Adrenal gland (tissue), 9 donors: ENCODE measurements at regions not wholly inside any gene's neighbourhood (a gene's known extent, or its start where the extent isn't known, plus 50 kb on each side); places are given as distances from the start of the nearest gene placed in this dataset.

Experiments used
- DNase-seq, 7 donors: peaks; one replicate each; pipeline ENCODE4 v3.0.0-alpha.2; 2019 to 2020
- H3K27ac ChIP-seq, 5 donors: fragments of 200-600 bp; sonication (generic) in 4 of 5; 1 replicate in 3 of 5; 2 replicates in 2 of 5; pipeline versions ENCODE4 v1.5.1 to v1.8.0; 2016 to 2020; ENCODE audit warnings: mild to moderate bottlenecking in 1 of 5
- H3K27me3 ChIP-seq: fragments of 200-600 bp; 2 replicates; pipeline ENCODE4 v1.8.0; 2021
- H3K36me3 ChIP-seq, 2 donors: fragments of 200-600 bp; replicated peaks in 1 of 2; 1 replicate in 1 of 2; 2 replicates in 1 of 2; pipeline versions ENCODE4 v1.5.1 to v1.8.0; 2018 to 2022
- H3K4me1 ChIP-seq, 2 donors: fragments of 200-600 bp; replicated peaks in 1 of 2; 1 replicate in 1 of 2; 2 replicates in 1 of 2; pipeline versions ENCODE4 v1.5.1 to v1.8.0; 2018 to 2021
- H3K4me3 ChIP-seq, 4 donors: fragments of 200-600 bp; sonication (generic) in 3 of 4; one replicate each; pipeline ENCODE4 v1.5.1; 2016 to 2018
- H3K9me3 ChIP-seq, 3 donors: fragments of 200-600 bp; sonication (generic) in 1 of 3; replicated peaks in 1 of 3; 1 replicate in 2 of 3; 2 replicates in 1 of 3; pipeline versions ENCODE4 v1.5.1 to v1.8.0; 2016 to 2021
- POLR2A ChIP-seq, 2 donors: fragments of 450-650 bp; IDR thresholded peaks; one replicate each; pipeline ENCODE4 v1.6.1; 2017; ENCODE audit warnings: antibody characterized with exemption in 2 of 2, mild to moderate bottlenecking in 2 of 2, moderate library complexity in 1 of 2
- WGBS, 4 donors: extraction: QIAGEN DNeasy Blood & Tissue Kit in 2 of 4; methylation state at CpG; one replicate each; pipeline versions ENCODE4 v1.1.5 to v1.1.7; 2013 to 2017; 5-methylcytosine and 5-hydroxymethylcytosine counted together
- intact Hi-C, 2 donors: fragments of 100-400 bp; cut with DNase I; formaldehyde crosslinking; loops; one replicate each; pipeline versions ENCODE4 v1.14.1 to v1.15.0; 2022 to 2023
- TF ChIP-seq, protein P1 (sequence below), 6 experiments: fragments of 450-650 bp in 4 of 6; fragments of 200-600 bp in 2 of 6; sonication (generic) in 1 of 6; IDR thresholded peaks; 1 replicate in 5 of 6; 2 replicates in 1 of 6; pipeline versions ENCODE4 v1.5.1 to v1.8.0; 2016 to 2021; ENCODE audit warnings: antibody characterized with exemption in 6 of 6, mild to moderate bottlenecking in 2 of 6, moderate library complexity in 1 of 6
- donor health status: healthy with polysubstance abuse.
- donor health status: Bipolar disorder and iron deficiency.
- donor health status: DM: yes; HTN: yes; CAD: no.
- donor health status: DM: no; HTN: no; CAD: no.
- donor health status: DM: no; HTN: no; CAD: no.

- H3K36me3 ChIP-seq = no peaks in the 10 kb centered on the region
- H3K9me3 ChIP-seq = no peaks in the 10 kb centered on the region
- no peak for TF ChIP-seq POLR2A (IDR thresholded peaks at IDR 0.05)
- TF ChIP-seq, protein P1, sequence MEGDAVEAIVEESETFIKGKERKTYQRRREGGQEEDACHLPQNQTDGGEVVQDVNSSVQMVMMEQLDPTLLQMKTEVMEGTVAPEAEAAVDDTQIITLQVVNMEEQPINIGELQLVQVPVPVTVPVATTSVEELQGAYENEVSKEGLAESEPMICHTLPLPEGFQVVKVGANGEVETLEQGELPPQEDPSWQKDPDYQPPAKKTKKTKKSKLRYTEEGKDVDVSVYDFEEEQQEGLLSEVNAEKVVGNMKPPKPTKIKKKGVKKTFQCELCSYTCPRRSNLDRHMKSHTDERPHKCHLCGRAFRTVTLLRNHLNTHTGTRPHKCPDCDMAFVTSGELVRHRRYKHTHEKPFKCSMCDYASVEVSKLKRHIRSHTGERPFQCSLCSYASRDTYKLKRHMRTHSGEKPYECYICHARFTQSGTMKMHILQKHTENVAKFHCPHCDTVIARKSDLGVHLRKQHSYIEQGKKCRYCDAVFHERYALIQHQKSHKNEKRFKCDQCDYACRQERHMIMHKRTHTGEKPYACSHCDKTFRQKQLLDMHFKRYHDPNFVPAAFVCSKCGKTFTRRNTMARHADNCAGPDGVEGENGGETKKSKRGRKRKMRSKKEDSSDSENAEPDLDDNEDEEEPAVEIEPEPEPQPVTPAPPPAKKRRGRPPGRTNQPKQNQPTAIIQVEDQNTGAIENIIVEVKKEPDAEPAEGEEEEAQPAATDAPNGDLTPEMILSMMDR (IDR thresholded peaks at IDR 0.05) = no peak
- H3K27ac ChIP-seq = no peak overlapping the region
- no peaks in the 10 kb centered on the region for H3K27me3 ChIP-seq
- no peaks in the 10 kb centered on the region for H3K4me1 ChIP-seq
- WGBS, 4 donors = 67 to 75% (median 74%) methylated on average over 7 of the region's 7 CpGs
- H3K4me3 ChIP-seq = no peak overlapping the region
- no peak for DNase-seq
- intact Hi-C loops = no loop called here
These were observed 261.7 kb downstream of the SAMD5 start for GRCh38 chr6:147770221-147770620.

DNA sequence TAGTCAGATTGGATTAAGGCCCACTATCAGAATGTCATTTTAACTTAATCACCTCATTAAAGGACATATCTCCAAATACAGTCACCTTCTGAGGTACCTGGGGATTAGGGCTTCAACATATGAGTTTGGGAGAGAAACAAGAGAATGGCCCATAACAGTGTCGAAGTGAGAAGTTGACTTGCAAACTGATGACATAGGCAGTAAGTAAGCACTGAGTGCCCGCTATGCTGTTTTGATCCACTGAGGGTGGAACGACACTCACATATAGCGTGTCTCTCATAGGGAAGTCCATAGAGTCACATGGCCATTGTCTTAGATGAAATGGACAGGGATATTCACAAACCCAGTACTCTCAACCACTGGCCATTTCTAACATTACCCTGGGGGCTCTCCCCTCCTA is 264.2 kb downstream of the SAMD5 start:
- H3K27ac ChIP-seq = no peak overlapping the region
- TF ChIP-seq, protein P1 (IDR thresholded peaks at IDR 0.05) = no peak
- TF ChIP-seq POLR2A (IDR thresholded peaks at IDR 0.05) = no peak
- DNase-seq = no peak
- no peaks in the 10 kb centered on the region for H3K4me1 ChIP-seq
- 89 to 98% (median 90%) methylated on average over 4 of the region's 4 CpGs for WGBS, 4 donors
- H3K36me3 ChIP-seq = no peaks in the 10 kb centered on the region
- no peaks in the 10 kb centered on the region for H3K9me3 ChIP-seq
- intact Hi-C loops = no loop called here
- no peak overlapping the region for H3K4me3 ChIP-seq
- H3K27me3 ChIP-seq = no peaks in the 10 kb centered on the region

DNA sequence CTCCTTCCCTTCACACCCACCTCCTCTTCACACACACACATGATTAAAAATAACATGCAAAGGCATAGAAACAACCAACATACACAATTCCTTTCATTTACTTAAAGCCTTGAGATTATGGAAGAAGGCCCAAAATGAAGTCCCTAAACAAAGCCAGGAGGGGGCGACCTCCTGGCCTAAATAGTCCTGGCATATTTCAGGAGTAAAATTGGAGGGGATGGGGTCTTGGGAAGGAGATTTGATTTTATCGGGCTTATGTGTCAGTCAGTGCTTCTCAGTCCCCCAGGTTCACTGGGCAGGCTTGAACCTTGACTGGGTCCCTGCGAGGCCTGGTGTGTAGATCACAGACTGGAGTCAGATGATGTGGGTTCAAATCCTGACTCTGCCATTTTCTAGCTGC is 266.4 kb downstream of the SAMD5 start:
- TF ChIP-seq POLR2A (IDR thresholded peaks at IDR 0.05) = no peak
- TF ChIP-seq, protein P1 (IDR thresholded peaks at IDR 0.05) = no peak
- no peak overlapping the region for H3K27ac ChIP-seq
- H3K9me3 ChIP-seq = no peaks in the 10 kb centered on the region
- H3K36me3 ChIP-seq = no peaks in the 10 kb centered on the region
- DNase-seq = no peak
- H3K27me3 ChIP-seq = no peaks in the 10 kb centered on the region
- H3K4me1 ChIP-seq = no peaks in the 10 kb centered on the region
- intact Hi-C loops = no loop called here
- WGBS, 4 donors = 71 to 74% (median 72%) methylated on average over 3 of the region's 3 CpGs
- no peak overlapping the region for H3K4me3 ChIP-seq

- no peaks in the 10 kb centered on the region for H3K4me1 ChIP-seq
- H3K9me3 ChIP-seq = no peaks in the 10 kb centered on the region
- intact Hi-C loops = no loop called here
- DNase-seq = no peak
- H3K36me3 ChIP-seq = no peaks in the 10 kb centered on the region
- H3K27me3 ChIP-seq = no peaks in the 10 kb centered on the region
- 78 to 83% (median 81%) methylated on average over 4 of the region's 4 CpGs for WGBS, 4 donors
- TF ChIP-seq, protein P1 (IDR thresholded peaks at IDR 0.05) = no peak
- TF ChIP-seq POLR2A (IDR thresholded peaks at IDR 0.05) = no peak
- no peak overlapping the region for H3K4me3 ChIP-seq
- no peak overlapping the region for H3K27ac ChIP-seq
These were observed 268.2 kb downstream of the SAMD5 start for GRCh38 chr6:147776631-147777213.
